Suprapubic skin (tissue), 4 donors: ENCODE measurements at regions not wholly inside any gene's neighbourhood (a gene's known extent, or its start where the extent isn't known, plus 50 kb on each side); places are given as distances from the start of the nearest gene placed in this dataset.
A peak's percentile ranks its signal among the peaks of the same experiment; 100 is the strongest.

Source experiments
- DNase-seq, 2 donors: peaks; one replicate each; pipeline ENCODE4 v3.0.0-alpha.2; 2019; ENCODE audit warnings: low spot score in 2 of 2
- H3K27ac ChIP-seq: fragments of 200-600 bp; sonication (generic); one replicate; pipeline ENCODE4 v1.5.1; 2019
- H3K27me3 ChIP-seq: fragments of 200-600 bp; sonication (generic); one replicate; pipeline ENCODE4 v1.5.1; 2019
- H3K36me3 ChIP-seq: fragments of 200-600 bp; sonication (generic); one replicate; pipeline ENCODE4 v1.5.1; 2019
- H3K4me1 ChIP-seq: fragments of 200-600 bp; sonication (generic); one replicate; pipeline ENCODE4 v1.5.1; 2019
- H3K4me3 ChIP-seq: fragments of 200-600 bp; sonication (generic); one replicate; pipeline ENCODE4 v1.5.1; 2019; ENCODE audit warnings: mild to moderate bottlenecking
- H3K9me3 ChIP-seq: fragments of 200-600 bp; sonication (generic); one replicate; pipeline ENCODE4 v1.5.1; 2019
- CTCF ChIP-seq, 2 donors: fragments of 200-600 bp in 1 of 2; fragments of 450-650 bp in 1 of 2; sonication (generic) in 1 of 2; IDR thresholded peaks; one replicate each; pipeline ENCODE4 v1.5.1; 2016 to 2019; ENCODE audit warnings: antibody characterized with exemption in 2 of 2, mild to moderate bottlenecking in 1 of 2, moderate library complexity in 1 of 2
- EP300 ChIP-seq: sonication (generic); formaldehyde crosslinking; IDR thresholded peaks from one replicate; pipeline ENCODE4 v1.6.1; 2017; ENCODE audit warnings: antibody characterized with exemption
- POLR2A ChIP-seq, 2 donors: fragments of 450-650 bp; IDR thresholded peaks; one replicate each; pipeline ENCODE4 v1.6.1; 2017; ENCODE audit warnings: antibody characterized with exemption in 2 of 2, mild to moderate bottlenecking in 2 of 2, moderate library complexity in 2 of 2
- POLR2AphosphoS5 ChIP-seq, 3 donors: sonication (generic); formaldehyde crosslinking; IDR thresholded peaks; one replicate each; pipeline ENCODE4 v1.6.1; 2017; ENCODE audit warnings: antibody characterized with exemption in 3 of 3
- WGBS: methylation state at CpG from one replicate; pipeline ENCODE4 v1.1.5; 2018; 5-methylcytosine and 5-hydroxymethylcytosine counted together

DNA sequence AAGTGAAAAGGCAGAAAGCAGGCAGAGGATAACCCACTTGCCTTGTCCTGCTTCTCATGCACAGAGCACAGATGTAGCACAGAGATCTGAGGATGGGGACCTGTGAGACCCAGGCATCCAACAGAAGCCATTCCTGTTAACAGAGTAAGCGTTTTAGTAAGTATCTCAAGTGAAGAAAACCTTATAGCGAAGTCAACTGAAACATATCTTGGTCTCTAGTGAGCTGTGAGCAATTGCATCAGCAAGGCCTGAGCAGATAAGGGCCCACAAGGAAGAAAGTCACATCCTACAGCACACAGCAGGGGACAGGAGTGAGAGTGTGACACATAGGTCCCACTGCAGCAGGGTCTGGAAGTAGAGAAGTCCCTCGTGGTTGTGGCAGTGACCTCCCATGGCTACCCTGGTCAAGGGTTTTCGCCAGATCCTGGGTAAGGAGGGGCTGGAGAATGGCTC lies 248.7 kb upstream of the TNP1 start:
- Histone ChIP-seq H3K36me3 (no peaks in the 10 kb centered on the region), H3K4me1 (no peaks in the 10 kb centered on the region), H3K4me3 (no peak overlapping the region), H3K27ac (no peak overlapping the region), H3K27me3 (no peaks in the 10 kb centered on the region), H3K9me3 (no peaks in the 10 kb centered on the region)
- TF ChIP-seq EP300, result no peak
- no peak for TF ChIP-seq CTCF (IDR thresholded peaks at IDR 0.05)
- TF ChIP-seq POLR2A (IDR thresholded peaks at IDR 0.05), result no peak
- no peak for TF ChIP-seq POLR2AphosphoS5 (IDR thresholded peaks at IDR 0.05)
- DNase-seq, result no peak
- WGBS, result 92% methylated on average over 4 of the region's 4 CpGs

- H3K27ac ChIP-seq, result no peak overlapping the region
- H3K4me3 ChIP-seq, result no peak overlapping the region
- H3K27me3 ChIP-seq, result no peaks in the 10 kb centered on the region
- DNase-seq, result no peak
- H3K36me3 ChIP-seq, result no peaks in the 10 kb centered on the region
- H3K4me1 ChIP-seq, result no peaks in the 10 kb centered on the region
- TF ChIP-seq POLR2AphosphoS5 (IDR thresholded peaks at IDR 0.05) (no peak), EP300 (no peak)
- H3K9me3 ChIP-seq, result no peaks in the 10 kb centered on the region
These were observed 248.2 kb upstream of the TNP1 start for GRCh38 chr2:217108086-217108485.

GRCh38 chr2:217107480-217107879 lies 247.6 kb upstream of the TNP1 start:
- H3K4me3 ChIP-seq, result no peak overlapping the region
- 80% methylated on average over 1 of the region's 1 CpG for WGBS
- TF ChIP-seq CTCF (IDR thresholded peaks at IDR 0.05), result no peak
- TF ChIP-seq POLR2A (IDR thresholded peaks at IDR 0.05), result no peak
- no peak for TF ChIP-seq POLR2AphosphoS5 (IDR thresholded peaks at IDR 0.05)
- no peak for TF ChIP-seq EP300
- H3K4me1 ChIP-seq, result no peaks in the 10 kb centered on the region
- H3K27me3 ChIP-seq, result no peaks in the 10 kb centered on the region
- no peaks in the 10 kb centered on the region for H3K9me3 ChIP-seq
- no peak for DNase-seq
- no peaks in the 10 kb centered on the region for H3K36me3 ChIP-seq
- H3K27ac ChIP-seq, result no peak overlapping the region

DNA sequence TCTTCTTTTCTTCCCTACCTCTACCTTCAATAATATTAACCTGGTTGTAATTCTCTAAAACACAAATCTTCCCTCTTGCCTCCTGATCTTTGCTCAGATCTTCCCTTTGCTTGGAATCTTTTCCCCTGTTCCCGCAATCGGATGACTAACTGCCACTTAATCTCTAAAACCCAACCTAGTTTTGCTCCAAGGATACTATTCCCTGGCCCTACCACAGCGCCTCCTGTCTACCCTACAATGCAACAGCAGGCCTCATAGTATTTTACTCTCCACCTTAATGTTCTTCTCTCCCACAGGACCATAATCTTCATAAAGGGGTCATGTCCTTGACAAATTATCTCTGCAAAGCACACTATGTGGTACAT lies 246.8 kb upstream of the TNP1 start:
- TF ChIP-seq CTCF (IDR thresholded peaks at IDR 0.05), result peak in 1 of 2 donors; percentile 12
- TF ChIP-seq POLR2AphosphoS5 (IDR thresholded peaks at IDR 0.05), result no peak
- no peak for TF ChIP-seq EP300
- no peak for TF ChIP-seq POLR2A (IDR thresholded peaks at IDR 0.05)
- H3K27ac ChIP-seq, result no peak overlapping the region
- H3K27me3 ChIP-seq, result no peaks in the 10 kb centered on the region
- H3K4me1 ChIP-seq, result no peaks in the 10 kb centered on the region
- H3K9me3 ChIP-seq, result no peaks in the 10 kb centered on the region
- 94% methylated on average over 3 of the region's 3 CpGs for WGBS
- no peak overlapping the region for H3K4me3 ChIP-seq
- no peaks in the 10 kb centered on the region for H3K36me3 ChIP-seq
- no peak for DNase-seq

DNA sequence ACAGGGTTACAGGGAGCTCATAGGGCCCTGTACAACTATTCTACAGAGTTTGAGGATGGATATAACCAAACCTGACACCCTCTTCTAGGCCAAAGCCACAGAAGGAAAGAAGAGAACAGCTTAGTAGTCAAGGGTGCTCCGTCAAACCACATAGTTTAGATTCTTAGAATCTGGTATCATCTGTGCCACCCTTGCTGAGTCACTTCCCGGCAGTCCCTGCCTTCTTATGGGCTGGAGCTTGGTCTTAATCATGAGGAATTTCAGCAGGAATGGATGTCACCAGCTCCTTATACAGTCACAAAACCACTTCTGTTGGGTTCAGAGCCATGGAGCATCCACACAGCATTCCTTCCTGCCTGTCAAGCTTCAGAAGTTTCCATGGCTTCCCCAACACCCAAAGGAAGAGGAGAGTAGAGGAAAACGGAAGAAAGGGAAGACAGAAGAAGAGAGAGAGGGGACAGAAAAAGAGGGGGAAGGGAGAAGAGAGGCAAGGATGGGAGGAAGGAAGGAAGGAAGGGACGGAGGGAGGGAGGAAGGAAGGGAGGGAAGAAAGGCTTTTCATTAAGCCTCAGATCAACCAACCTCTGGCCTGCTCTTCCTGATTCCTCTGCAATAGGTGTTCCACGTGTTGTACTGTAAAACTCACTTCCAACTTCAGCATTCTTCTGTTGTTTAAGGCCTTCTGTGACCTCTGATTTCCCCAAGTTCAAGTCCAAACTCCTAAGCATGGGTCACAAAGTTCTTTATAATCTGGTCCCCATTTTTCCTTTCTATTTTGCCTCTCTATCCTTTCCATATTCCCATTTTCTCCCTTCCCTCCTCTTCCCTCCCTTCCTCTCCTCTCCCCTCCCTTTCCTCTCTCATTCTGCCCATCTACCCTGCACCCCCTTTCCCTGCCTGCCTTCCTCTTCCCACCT lies 246.1 kb upstream of the TNP1 start:
- H3K36me3 ChIP-seq, result no peaks in the 10 kb centered on the region
- TF ChIP-seq CTCF (IDR thresholded peaks at IDR 0.05) (no peak), POLR2A (IDR thresholded peaks at IDR 0.05) (no peak), POLR2AphosphoS5 (IDR thresholded peaks at IDR 0.05) (no peak)
- H3K4me1 ChIP-seq, result no peaks in the 10 kb centered on the region
- H3K27ac ChIP-seq, result no peak overlapping the region
- no peak for DNase-seq
- WGBS, result 69% methylated on average over 5 of the region's 5 CpGs
- no peak overlapping the region for H3K4me3 ChIP-seq
- H3K9me3 ChIP-seq, result no peaks in the 10 kb centered on the region
- H3K27me3 ChIP-seq, result no peaks in the 10 kb centered on the region
